ENCODE measurements at regions not wholly inside any gene's neighbourhood (a gene's known extent, or its start where the extent isn't known, plus 50 kb on each side); places are given as distances from the start of the nearest gene placed in this dataset.

DNA sequence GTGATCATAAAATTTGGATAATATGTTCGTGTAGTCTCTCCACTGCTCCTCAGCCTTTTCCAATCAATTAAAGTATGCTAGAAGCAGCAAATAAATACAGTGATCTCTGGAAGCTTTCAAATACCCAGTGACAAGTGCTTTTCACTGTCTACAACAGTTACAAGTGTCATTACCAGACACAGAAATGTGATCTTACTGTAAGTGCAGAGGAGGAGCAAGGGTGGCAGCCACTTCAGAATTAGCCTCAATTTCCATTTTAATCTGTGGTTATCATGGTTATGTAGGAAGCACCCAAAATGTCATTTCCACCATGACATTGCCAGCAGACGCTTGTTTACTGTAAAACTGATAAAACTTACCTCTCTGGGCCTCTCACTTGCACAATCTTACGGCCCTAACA, 133.9 kb upstream of the ADAMTS3 start:
- TF ChIP-seq, protein P1, sequence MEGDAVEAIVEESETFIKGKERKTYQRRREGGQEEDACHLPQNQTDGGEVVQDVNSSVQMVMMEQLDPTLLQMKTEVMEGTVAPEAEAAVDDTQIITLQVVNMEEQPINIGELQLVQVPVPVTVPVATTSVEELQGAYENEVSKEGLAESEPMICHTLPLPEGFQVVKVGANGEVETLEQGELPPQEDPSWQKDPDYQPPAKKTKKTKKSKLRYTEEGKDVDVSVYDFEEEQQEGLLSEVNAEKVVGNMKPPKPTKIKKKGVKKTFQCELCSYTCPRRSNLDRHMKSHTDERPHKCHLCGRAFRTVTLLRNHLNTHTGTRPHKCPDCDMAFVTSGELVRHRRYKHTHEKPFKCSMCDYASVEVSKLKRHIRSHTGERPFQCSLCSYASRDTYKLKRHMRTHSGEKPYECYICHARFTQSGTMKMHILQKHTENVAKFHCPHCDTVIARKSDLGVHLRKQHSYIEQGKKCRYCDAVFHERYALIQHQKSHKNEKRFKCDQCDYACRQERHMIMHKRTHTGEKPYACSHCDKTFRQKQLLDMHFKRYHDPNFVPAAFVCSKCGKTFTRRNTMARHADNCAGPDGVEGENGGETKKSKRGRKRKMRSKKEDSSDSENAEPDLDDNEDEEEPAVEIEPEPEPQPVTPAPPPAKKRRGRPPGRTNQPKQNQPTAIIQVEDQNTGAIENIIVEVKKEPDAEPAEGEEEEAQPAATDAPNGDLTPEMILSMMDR (IDR thresholded peaks at IDR 0.05; ENCODE audit: insufficient read depth, low read length, poor library complexity, severe bottlenecking), result no peak
- no peak for TF ChIP-seq EZH2phosphoT487 (conservative IDR thresholded peaks at IDR 0.05; ENCODE audit: low read length)

All from SU-DHL-6 (cell line).